Left lung (tissue), 4 donors: ENCODE measurements at regions not wholly inside any gene's neighbourhood (a gene's known extent, or its start where the extent isn't known, plus 50 kb on each side); places are given as distances from the start of the nearest gene placed in this dataset.

ENCODE experiments used
- ATAC-seq: fragments of 200-7000 bp; cut with Tn5 transposase; one replicate; pipeline ENCODE4 v1.9.1; 2020; ENCODE audit warnings: moderate library complexity
- DNase-seq, 4 donors: peaks; one replicate each; pipeline ENCODE4 v3.0.0-alpha.2; 2013 to 2020
- H3K27ac ChIP-seq, 2 donors: fragments of 200-600 bp; sonication (generic) in 1 of 2; one replicate each; pipeline versions ENCODE4 v1.5.0 to v1.8.0; 2020 to 2021
- H3K27me3 ChIP-seq, 2 donors: fragments of 200-600 bp; sonication (generic) in 1 of 2; one replicate each; pipeline versions ENCODE4 v1.5.0 to v1.8.0; 2020 to 2021
- H3K36me3 ChIP-seq, 2 donors: fragments of 200-600 bp; sonication (generic) in 1 of 2; one replicate each; pipeline versions ENCODE4 v1.5.0 to v1.8.0; 2020 to 2021
- H3K4me1 ChIP-seq, 2 donors: fragments of 200-600 bp; one replicate each; pipeline ENCODE4 v1.8.0; 2021
- H3K4me3 ChIP-seq, 2 donors: fragments of 200-600 bp; sonication (generic) in 1 of 2; one replicate each; pipeline versions ENCODE4 v1.5.0 to v1.8.0; 2020 to 2021; ENCODE audit warnings: mild to moderate bottlenecking in 1 of 2
- H3K9me3 ChIP-seq, 2 donors: fragments of 200-600 bp; sonication (generic) in 1 of 2; one replicate each; pipeline versions ENCODE4 v1.5.0 to v1.8.0; 2020 to 2021
- intact Hi-C, 2 donors: fragments of 100-400 bp; cut with DNase I; formaldehyde crosslinking; loops; one replicate each; pipeline versions ENCODE4 v1.11.2 to v1.14.2; 2022
- TF ChIP-seq, protein P1 (sequence below), 2 donors: fragments of 200-600 bp; sonication (generic) in 1 of 2; IDR thresholded peaks; one replicate each; pipeline versions ENCODE4 v1.5.0 to v1.8.0; 2021; ENCODE audit warnings: antibody characterized with exemption in 2 of 2
- donor health status: DM: no; HTN: yes; CAD: no.
- donor health status: DM: no; HTN: no; CAD: no.

DNA sequence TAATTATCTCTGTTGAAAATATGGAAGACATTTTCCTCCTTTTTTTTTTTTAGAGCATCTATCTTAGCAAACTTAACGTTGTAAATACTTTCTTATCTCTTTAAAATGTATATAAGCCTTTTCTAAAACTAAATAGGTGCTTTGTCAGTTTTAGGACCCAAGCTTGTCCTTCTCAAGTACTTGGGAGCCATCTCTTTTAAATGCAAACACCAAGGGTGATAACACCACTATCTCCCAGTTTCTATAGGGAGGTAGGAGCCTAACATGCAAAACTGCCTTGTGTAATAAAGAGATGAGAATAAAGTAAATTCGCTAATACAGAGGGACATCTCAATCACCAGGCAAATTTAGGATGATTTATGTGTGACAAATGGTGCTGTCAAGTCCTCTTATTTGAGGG lies 157.0 kb upstream of the FAM83B start:
- ATAC-seq (no peak), DNase-seq (no peak)
- Histone ChIP-seq H3K4me3 (no peak overlapping the region), H3K36me3 (no peaks in the 10 kb centered on the region), H3K27me3 (no peaks in the 10 kb centered on the region), H3K9me3 (no peaks in the 10 kb centered on the region), H3K27ac (no peak overlapping the region), H3K4me1 (no peaks in the 10 kb centered on the region)
- intact Hi-C loops, result no loop called here
- TF ChIP-seq, protein P1, sequence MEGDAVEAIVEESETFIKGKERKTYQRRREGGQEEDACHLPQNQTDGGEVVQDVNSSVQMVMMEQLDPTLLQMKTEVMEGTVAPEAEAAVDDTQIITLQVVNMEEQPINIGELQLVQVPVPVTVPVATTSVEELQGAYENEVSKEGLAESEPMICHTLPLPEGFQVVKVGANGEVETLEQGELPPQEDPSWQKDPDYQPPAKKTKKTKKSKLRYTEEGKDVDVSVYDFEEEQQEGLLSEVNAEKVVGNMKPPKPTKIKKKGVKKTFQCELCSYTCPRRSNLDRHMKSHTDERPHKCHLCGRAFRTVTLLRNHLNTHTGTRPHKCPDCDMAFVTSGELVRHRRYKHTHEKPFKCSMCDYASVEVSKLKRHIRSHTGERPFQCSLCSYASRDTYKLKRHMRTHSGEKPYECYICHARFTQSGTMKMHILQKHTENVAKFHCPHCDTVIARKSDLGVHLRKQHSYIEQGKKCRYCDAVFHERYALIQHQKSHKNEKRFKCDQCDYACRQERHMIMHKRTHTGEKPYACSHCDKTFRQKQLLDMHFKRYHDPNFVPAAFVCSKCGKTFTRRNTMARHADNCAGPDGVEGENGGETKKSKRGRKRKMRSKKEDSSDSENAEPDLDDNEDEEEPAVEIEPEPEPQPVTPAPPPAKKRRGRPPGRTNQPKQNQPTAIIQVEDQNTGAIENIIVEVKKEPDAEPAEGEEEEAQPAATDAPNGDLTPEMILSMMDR (IDR thresholded peaks at IDR 0.05), result no peak

DNA sequence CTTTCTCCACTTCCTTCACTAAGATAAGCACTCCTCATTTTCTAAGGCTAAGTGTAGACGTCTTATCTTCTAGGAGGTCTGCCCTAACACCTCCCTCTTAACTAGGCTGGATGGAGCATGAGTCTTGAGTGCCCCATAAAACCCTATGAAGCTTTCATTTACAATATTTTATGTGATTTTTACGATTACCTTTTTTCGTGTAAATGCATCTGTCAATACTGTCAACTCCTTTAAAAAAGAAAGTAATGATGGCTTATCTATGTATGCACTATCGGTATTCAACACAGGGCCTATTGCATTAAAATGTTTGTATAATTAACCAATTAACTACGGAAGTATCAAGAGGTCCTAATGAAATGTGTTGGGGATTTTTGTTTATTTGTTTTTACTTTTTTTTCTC lies 156.0 kb upstream of the FAM83B start:
- Histone ChIP-seq H3K9me3 (no peaks in the 10 kb centered on the region), H3K4me1 (no peaks in the 10 kb centered on the region), H3K27me3 (no peaks in the 10 kb centered on the region), H3K4me3 (no peak overlapping the region), H3K36me3 (no peaks in the 10 kb centered on the region), H3K27ac (no peak overlapping the region)
- no peak for ATAC-seq
- DNase-seq, result no peak
- TF ChIP-seq, protein P1 (IDR thresholded peaks at IDR 0.05), result no peak
- intact Hi-C loops, result no loop called here

DNA sequence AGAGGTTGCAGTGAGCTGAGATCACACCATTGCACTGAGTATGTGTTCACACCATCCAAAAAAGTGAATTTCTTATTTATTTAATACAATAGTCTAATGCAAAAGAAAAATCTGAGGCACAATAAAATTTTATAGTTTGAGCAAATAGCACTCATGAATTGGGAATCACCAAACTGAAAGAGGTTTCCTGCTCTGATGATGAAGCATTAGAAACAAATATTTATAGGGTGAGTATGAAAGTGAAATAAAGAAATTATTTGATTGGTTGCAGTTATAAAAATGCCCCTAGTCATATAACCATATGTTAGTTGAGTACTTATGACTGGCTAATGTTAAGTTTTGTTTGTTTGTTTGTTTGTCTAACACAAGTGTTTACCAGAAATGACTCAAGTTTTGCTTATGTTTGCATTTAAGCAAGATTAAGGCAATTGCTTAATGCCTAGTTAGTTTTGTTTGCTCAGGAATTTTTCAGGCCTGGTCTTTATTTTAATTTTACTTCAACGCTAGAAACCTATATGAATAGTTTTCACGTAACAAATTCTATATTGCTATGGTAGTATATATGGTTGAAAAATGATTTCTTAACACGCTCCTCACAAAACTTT lies 151.5 kb upstream of the FAM83B start:
- intact Hi-C loops, result no loop called here
- ATAC-seq, result no peak

DNA sequence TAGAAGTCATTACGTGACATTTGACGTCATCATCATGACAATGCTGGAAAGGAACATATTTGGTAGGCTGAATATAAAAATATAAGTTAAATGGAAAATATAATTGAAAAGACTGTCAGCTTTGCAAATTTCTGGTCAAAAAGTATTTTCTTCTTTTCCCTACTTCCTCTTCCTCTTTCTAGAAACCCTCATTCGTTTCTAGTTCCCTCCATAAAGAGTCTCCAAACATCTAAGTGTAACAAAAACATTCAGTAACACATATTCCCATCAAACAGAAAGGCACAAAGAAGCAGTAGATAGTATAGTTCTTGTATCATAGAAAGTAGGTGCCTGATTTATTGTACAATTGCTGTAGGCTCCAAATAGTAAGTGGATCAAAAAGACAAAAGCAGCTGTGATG lies 150.8 kb upstream of the FAM83B start:
- no peaks in the 10 kb centered on the region for H3K4me1 ChIP-seq
- no peaks in the 10 kb centered on the region for H3K36me3 ChIP-seq
- no peak for DNase-seq
- H3K27ac ChIP-seq, result no peak overlapping the region
- H3K27me3 ChIP-seq, result no peaks in the 10 kb centered on the region
- no peaks in the 10 kb centered on the region for H3K9me3 ChIP-seq
- ATAC-seq, result no peak
- TF ChIP-seq, protein P1 (IDR thresholded peaks at IDR 0.05), result no peak
- no peak overlapping the region for H3K4me3 ChIP-seq
- intact Hi-C loops, result no loop called here

More for the DNA sequence above, 151.5 kb upstream of the FAM83B start:
- no peaks in the 10 kb centered on the region for H3K36me3 ChIP-seq
- TF ChIP-seq, protein P1 (IDR thresholded peaks at IDR 0.05), result no peak
- H3K27ac ChIP-seq, result no peak overlapping the region
- no peak overlapping the region for H3K4me3 ChIP-seq
- H3K9me3 ChIP-seq, result no peaks in the 10 kb centered on the region
- no peaks in the 10 kb centered on the region for H3K27me3 ChIP-seq
- DNase-seq, result no peak
- H3K4me1 ChIP-seq, result no peaks in the 10 kb centered on the region

DNA sequence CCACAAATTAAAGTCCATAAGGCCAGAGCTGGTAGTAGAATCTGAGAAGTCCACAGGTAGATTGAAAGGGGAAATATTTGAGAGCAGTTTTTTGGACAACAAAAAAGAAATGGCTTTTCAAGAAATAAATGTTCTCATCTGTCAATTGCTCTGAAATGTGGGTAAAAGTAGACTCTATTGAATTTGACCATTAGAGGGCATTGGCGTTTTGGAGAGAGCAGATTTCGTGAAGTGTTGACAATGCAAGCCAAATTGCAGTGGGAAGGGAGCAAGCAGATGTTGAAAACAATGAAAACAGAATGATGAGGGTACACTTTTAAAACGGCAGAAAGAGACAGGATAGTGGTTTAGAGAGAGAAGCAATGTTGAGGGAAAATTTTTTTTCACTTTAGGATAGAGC lies 149.1 kb upstream of the FAM83B start:
- no peaks in the 10 kb centered on the region for H3K36me3 ChIP-seq
- no peak overlapping the region for H3K4me3 ChIP-seq
- TF ChIP-seq, protein P1 (IDR thresholded peaks at IDR 0.05), result no peak
- no peaks in the 10 kb centered on the region for H3K27me3 ChIP-seq
- no peaks in the 10 kb centered on the region for H3K4me1 ChIP-seq
- no peak for ATAC-seq
- H3K9me3 ChIP-seq, result no peaks in the 10 kb centered on the region
- peak in 2 of 4 donors; percentile 48 to 55 for DNase-seq
- intact Hi-C loops, result no loop called here
- H3K27ac ChIP-seq, result no peak overlapping the region
